Osteocyte (in vitro differentiated cells): ENCODE measurements at regions not wholly inside any gene's neighbourhood (a gene's known extent, or its start where the extent isn't known, plus 50 kb on each side); places are given as distances from the start of the nearest gene placed in this dataset.

ENCODE experiments used
- DNase-seq: peaks from one replicate; pipeline ENCODE4 v3.0.0; 2021; ENCODE audit warnings: mixed read lengths; ENCODE audit not compliant: unreplicated experiment; ENCODE audit errors: extremely low spot score
- H3K27ac Mint-ChIP-seq: one replicate; pipeline ENCODE4 v1.8.0; 2021; ENCODE audit warnings: mild to moderate bottlenecking, mixed read lengths; ENCODE audit not compliant: unreplicated experiment
- H3K27me3 Mint-ChIP-seq: one replicate; pipeline ENCODE4 v1.8.0; 2021; ENCODE audit warnings: mixed read lengths; ENCODE audit not compliant: unreplicated experiment
- H3K36me3 Mint-ChIP-seq: one replicate; pipeline ENCODE4 v1.8.0; 2021; ENCODE audit warnings: mixed read lengths; ENCODE audit not compliant: unreplicated experiment
- H3K4me1 Mint-ChIP-seq: one replicate; pipeline ENCODE4 v1.8.0; 2021; ENCODE audit warnings: mixed read lengths; ENCODE audit not compliant: unreplicated experiment
- H3K4me3 Mint-ChIP-seq: one replicate; pipeline ENCODE4 v1.8.0; 2021; ENCODE audit warnings: mild to moderate bottlenecking, moderate library complexity, mixed read lengths; ENCODE audit not compliant: unreplicated experiment
- H3K9me3 Mint-ChIP-seq: one replicate; pipeline ENCODE4 v1.8.0; 2021; ENCODE audit warnings: mixed read lengths; ENCODE audit not compliant: unreplicated experiment
- TF ChIP-seq, protein P1 (sequence below): fragments of 200-600 bp; sonication (generic); IDR thresholded peaks from 2 replicates; pipeline ENCODE4 v1.5.0; 2021; ENCODE audit warnings: antibody characterized with exemption, mild to moderate bottlenecking, moderate library complexity

DNA sequence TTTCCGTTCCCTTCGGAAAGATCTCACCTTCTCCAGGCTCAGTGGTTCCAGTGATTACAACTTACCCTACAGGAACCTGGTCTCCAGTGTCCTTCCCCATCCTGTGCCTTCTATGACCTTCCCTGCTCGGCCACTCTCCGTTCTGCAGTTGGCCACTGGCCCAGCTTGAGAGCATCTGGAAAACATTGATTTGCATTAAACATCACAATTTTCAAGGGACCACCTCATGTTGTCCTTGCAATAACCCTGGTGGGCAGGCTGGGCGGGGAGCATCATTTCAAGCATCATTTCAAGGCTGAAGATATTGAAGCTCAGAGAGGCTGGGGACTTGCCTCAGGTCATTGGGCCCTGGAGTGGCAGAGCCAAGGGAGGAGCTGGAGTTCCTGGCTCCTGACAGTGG is 177.4 kb downstream of the SEC61B start:
- no peak overlapping the region for H3K4me3 Mint-ChIP-seq
- no peaks in the 10 kb centered on the region for H3K9me3 Mint-ChIP-seq
- H3K27ac Mint-ChIP-seq = no peak overlapping the region
- peaks cover 5% of the 10 kb centered on the region for H3K4me1 Mint-ChIP-seq
- H3K27me3 Mint-ChIP-seq = no peaks in the 10 kb centered on the region
- TF ChIP-seq, protein P1, sequence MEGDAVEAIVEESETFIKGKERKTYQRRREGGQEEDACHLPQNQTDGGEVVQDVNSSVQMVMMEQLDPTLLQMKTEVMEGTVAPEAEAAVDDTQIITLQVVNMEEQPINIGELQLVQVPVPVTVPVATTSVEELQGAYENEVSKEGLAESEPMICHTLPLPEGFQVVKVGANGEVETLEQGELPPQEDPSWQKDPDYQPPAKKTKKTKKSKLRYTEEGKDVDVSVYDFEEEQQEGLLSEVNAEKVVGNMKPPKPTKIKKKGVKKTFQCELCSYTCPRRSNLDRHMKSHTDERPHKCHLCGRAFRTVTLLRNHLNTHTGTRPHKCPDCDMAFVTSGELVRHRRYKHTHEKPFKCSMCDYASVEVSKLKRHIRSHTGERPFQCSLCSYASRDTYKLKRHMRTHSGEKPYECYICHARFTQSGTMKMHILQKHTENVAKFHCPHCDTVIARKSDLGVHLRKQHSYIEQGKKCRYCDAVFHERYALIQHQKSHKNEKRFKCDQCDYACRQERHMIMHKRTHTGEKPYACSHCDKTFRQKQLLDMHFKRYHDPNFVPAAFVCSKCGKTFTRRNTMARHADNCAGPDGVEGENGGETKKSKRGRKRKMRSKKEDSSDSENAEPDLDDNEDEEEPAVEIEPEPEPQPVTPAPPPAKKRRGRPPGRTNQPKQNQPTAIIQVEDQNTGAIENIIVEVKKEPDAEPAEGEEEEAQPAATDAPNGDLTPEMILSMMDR = no peak
- no peak for DNase-seq
- no peaks in the 10 kb centered on the region for H3K36me3 Mint-ChIP-seq

DNA sequence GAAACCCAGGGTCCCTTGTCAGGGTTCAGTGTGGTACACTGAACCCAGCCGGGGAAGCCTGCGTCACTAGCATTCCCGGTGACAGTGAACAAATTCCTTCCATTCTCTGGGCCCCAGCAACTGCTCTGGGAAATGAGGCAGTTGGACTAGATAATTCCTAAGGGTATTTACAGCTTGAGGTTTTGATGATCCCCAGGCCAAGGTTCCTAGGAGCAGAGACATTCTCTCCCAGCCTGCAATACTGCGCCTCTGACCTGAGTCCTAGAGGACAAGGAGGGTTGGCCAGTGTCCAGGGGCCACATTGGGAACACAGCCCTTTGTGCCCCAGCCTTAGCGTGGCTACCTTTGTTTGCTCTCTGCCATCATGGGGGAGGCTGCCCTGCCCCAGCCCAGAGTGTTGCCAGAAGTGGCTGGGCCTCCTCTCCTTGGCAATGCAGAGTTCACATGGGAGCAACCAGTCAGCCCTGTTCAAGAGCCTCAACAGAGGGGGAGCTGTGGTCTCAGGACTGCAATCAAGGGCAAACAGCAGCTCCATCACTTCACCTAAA is 178.2 kb downstream of the SEC61B start:
- no peak for DNase-seq
- H3K36me3 Mint-ChIP-seq = no peaks in the 10 kb centered on the region
- H3K4me1 Mint-ChIP-seq = peaks cover 5% of the 10 kb centered on the region
- H3K4me3 Mint-ChIP-seq = no peak overlapping the region
- TF ChIP-seq, protein P1 = no peak
- H3K27ac Mint-ChIP-seq = no peak overlapping the region
- no peaks in the 10 kb centered on the region for H3K9me3 Mint-ChIP-seq
- no peaks in the 10 kb centered on the region for H3K27me3 Mint-ChIP-seq

GRCh38 chr9:99401680-99402504 is 179.8 kb downstream of the SEC61B start:
- Mint-ChIP-seq H3K4me3 (no peak overlapping the region), H3K4me1 (peaks cover 5% of the 10 kb centered on the region), H3K27ac (no peak overlapping the region), H3K27me3 (no peaks in the 10 kb centered on the region), H3K9me3 (no peaks in the 10 kb centered on the region), H3K36me3 (no peaks in the 10 kb centered on the region)
- DNase-seq = no peak
- TF ChIP-seq, protein P1 = no peak

- H3K36me3 Mint-ChIP-seq = no peaks in the 10 kb centered on the region
- no peaks in the 10 kb centered on the region for H3K9me3 Mint-ChIP-seq
- no peak overlapping the region for H3K27ac Mint-ChIP-seq
- H3K4me1 Mint-ChIP-seq = peaks cover 10% of the 10 kb centered on the region
- no peak overlapping the region for H3K4me3 Mint-ChIP-seq
- TF ChIP-seq, protein P1 = no peak
- DNase-seq = no peak
- no peaks in the 10 kb centered on the region for H3K27me3 Mint-ChIP-seq
Measured at GRCh38 chr9:99403371-99403770, 181.3 kb downstream of the SEC61B start.

GRCh38 chr9:99405359-99405758 is 183.3 kb downstream of the SEC61B start:
- Mint-ChIP-seq H3K36me3 (no peaks in the 10 kb centered on the region), H3K4me1 (peaks cover 7% of the 10 kb centered on the region), H3K27ac (no peak overlapping the region), H3K27me3 (no peaks in the 10 kb centered on the region), H3K9me3 (no peaks in the 10 kb centered on the region), H3K4me3 (no peak overlapping the region)
- no peak for DNase-seq
- TF ChIP-seq, protein P1 = no peak
